ENCODE measurements at regions not wholly inside any gene's neighbourhood (a gene's known extent, or its start where the extent isn't known, plus 50 kb on each side); places are given as distances from the start of the nearest gene placed in this dataset.
"Not testable (repeated sequence)": the region's sequence is repeated elsewhere in the genome, so short reads cannot be mapped to it uniquely, and the experiment has no call there.

- DNase-seq: no peak
Observed at GRCh38 chrX:128759745-128760144, 707.5 kb upstream of the ACTRT1 start.

- DNase-seq: no peak
Observed at GRCh38 chrX:128759177-128759576, 707.0 kb upstream of the ACTRT1 start.

GRCh38 chrX:128754130-128754529, 701.9 kb upstream of the ACTRT1 start:
- peak; percentile 91 for DNase-seq

GRCh38 chrX:128739539-128739938, 687.3 kb upstream of the ACTRT1 start:
- peak; percentile 87 for DNase-seq

- DNase-seq: peak; percentile 78
Observed at GRCh38 chrX:128728943-128729342, 676.7 kb upstream of the ACTRT1 start.

- DNase-seq: no peak
Observed at GRCh38 chrX:128717635-128718578, 665.7 kb upstream of the ACTRT1 start.

- DNase-seq: no peak
Observed at GRCh38 chrX:128714425-128714824, 662.2 kb upstream of the ACTRT1 start.

GRCh38 chrX:128699716-128700285, 647.6 kb upstream of the ACTRT1 start:
- no peak for DNase-seq

GRCh38 chrX:128698573-128699181, 646.5 kb upstream of the ACTRT1 start:
- no peak for DNase-seq

GRCh38 chrX:128691872-128692271, 639.7 kb upstream of the ACTRT1 start:
- no peak for DNase-seq

- no peak for DNase-seq
Observed at GRCh38 chrX:128685387-128685786, 633.2 kb upstream of the ACTRT1 start.

- no peak for DNase-seq
Observed at GRCh38 chrX:128676651-128677050, 624.4 kb upstream of the ACTRT1 start.

- DNase-seq: not testable (repeated sequence)
Observed at GRCh38 chrX:128674326-128675086, 622.3 kb upstream of the ACTRT1 start.

GRCh38 chrX:128664211-128664610, 612.0 kb upstream of the ACTRT1 start:
- no peak for DNase-seq

GRCh38 chrX:128653524-128654060, 601.4 kb upstream of the ACTRT1 start:
- no peak for DNase-seq

- peak; percentile 3 for DNase-seq
Observed at GRCh38 chrX:128650326-128650725, 598.1 kb upstream of the ACTRT1 start.

GRCh38 chrX:128634754-128635153, 582.6 kb upstream of the ACTRT1 start:
- DNase-seq: no peak

GRCh38 chrX:128623361-128623760, 571.2 kb upstream of the ACTRT1 start:
- DNase-seq: no peak

GRCh38 chrX:128622296-128622695, 570.1 kb upstream of the ACTRT1 start:
- DNase-seq: peak; percentile 12

GRCh38 chrX:128619490-128619889, 567.3 kb upstream of the ACTRT1 start:
- DNase-seq: no peak

GRCh38 chrX:128616933-128617332, 564.7 kb upstream of the ACTRT1 start:
- DNase-seq: no peak

- DNase-seq: not testable (repeated sequence)
Observed at GRCh38 chrX:128606817-128607216, 554.6 kb upstream of the ACTRT1 start.

- not testable (repeated sequence) for DNase-seq
Observed at GRCh38 chrX:128606357-128606756, 554.2 kb upstream of the ACTRT1 start.

Data from NCI-H1092 treated with DMSO at 0.1 percent for 48 hours (cell line).